Cardiac muscle cell (in vitro differentiated cells and primary cell): ENCODE measurements at regions not wholly inside any gene's neighbourhood (a gene's known extent, or its start where the extent isn't known, plus 50 kb on each side); places are given as distances from the start of the nearest gene placed in this dataset.
"Not testable (repeated sequence)": the region's sequence is repeated elsewhere in the genome, so short reads cannot be mapped to it uniquely, and the experiment has no call there.

ENCODE experiments used
- DNase-seq, 2 donors: peaks; one replicate each; pipeline versions ENCODE4 v3.0.0 to v3.0.0-alpha.2; 2010 to 2017; ENCODE audit warnings: low read depth in 1 of 2, low spot score in 1 of 2
- H3K27ac ChIP-seq: fragments of 200-600 bp; sonication (generic); 2 replicates; pipeline ENCODE4 v1.5.1; 2016
- H3K27me3 ChIP-seq: fragments of 200-600 bp; sonication (generic); 2 replicates; pipeline ENCODE4 v1.6.0; 2016; ENCODE audit warnings: control low read depth
- H3K36me3 ChIP-seq: fragments of 200-600 bp; sonication (generic); 2 replicates; pipeline ENCODE4 v1.5.1; 2016; ENCODE audit warnings: control low read depth
- H3K4me1 ChIP-seq: fragments of 200-600 bp; sonication (generic); 2 replicates; pipeline ENCODE4 v1.8.1; 2017; ENCODE audit warnings: low read depth, mild to moderate bottlenecking, mixed run types
- H3K4me3 ChIP-seq: fragments of 200-600 bp; sonication (generic); 2 replicates; pipeline ENCODE4 v1.5.1; 2016; ENCODE audit warnings: mild to moderate bottlenecking
- H3K9me3 ChIP-seq: fragments of 200-600 bp; sonication (generic); 2 replicates; pipeline ENCODE4 v1.5.1; 2017; ENCODE audit warnings: low read depth, mild to moderate bottlenecking, control low read depth
- CTCF ChIP-seq: IDR thresholded peaks from 2 replicates; pipeline ENCODE4 v1.5.1; 2012; ENCODE audit warnings: low read depth, mild to moderate bottlenecking, low read length

- Histone ChIP-seq H3K36me3 (no peaks in the 10 kb centered on the region), H3K27me3 (no peaks in the 10 kb centered on the region), H3K9me3 (no peaks in the 10 kb centered on the region), H3K4me3 (no peak overlapping the region), H3K27ac (no peak overlapping the region), H3K4me1 (no peaks in the 10 kb centered on the region)
- TF ChIP-seq CTCF = no peak
- no peak for DNase-seq
Measured at GRCh38 chr3:161631536-161631935, 134.9 kb downstream of the OTOL1 start.

- H3K9me3 ChIP-seq = no peaks in the 10 kb centered on the region
- no peaks in the 10 kb centered on the region for H3K27me3 ChIP-seq
- H3K4me1 ChIP-seq = no peaks in the 10 kb centered on the region
- no peak for DNase-seq
- H3K36me3 ChIP-seq = no peaks in the 10 kb centered on the region
- no peak for TF ChIP-seq CTCF
- H3K4me3 ChIP-seq = no peak overlapping the region
- no peak overlapping the region for H3K27ac ChIP-seq
Measured at GRCh38 chr3:161637559-161637958, 141.0 kb downstream of the OTOL1 start.

- H3K27me3 ChIP-seq, H3K27ac ChIP-seq, DNase-seq, H3K9me3 ChIP-seq, H3K36me3 ChIP-seq, H3K4me3 ChIP-seq, H3K4me1 ChIP-seq: not testable (repeated sequence)
Measured at GRCh38 chr3:161639095-161639494, 142.5 kb downstream of the OTOL1 start.

DNA sequence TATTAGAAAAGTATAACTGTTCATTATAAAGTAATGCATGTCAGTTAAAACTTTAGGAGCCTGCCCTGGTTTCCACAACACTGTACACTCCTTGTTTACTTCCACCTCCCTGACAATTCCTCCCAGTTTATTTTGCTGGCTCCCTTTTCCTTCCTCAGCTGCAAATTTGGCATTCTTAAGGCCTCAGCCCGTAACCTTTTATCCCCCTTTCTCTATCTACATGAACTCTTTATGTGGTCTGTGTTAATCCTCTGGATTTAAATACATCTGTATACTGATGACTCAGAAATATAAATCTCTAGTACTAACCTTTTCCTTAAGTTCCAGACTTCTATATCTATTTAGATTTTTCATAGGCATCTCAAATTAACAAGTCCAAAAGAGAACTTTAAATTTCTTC is 143.6 kb downstream of the OTOL1 start:
- no peaks in the 10 kb centered on the region for H3K36me3 ChIP-seq
- H3K4me1 ChIP-seq = no peaks in the 10 kb centered on the region
- TF ChIP-seq CTCF = no peak
- no peak for DNase-seq
- no peak overlapping the region for H3K27ac ChIP-seq
- no peak overlapping the region for H3K4me3 ChIP-seq
- H3K9me3 ChIP-seq = no peaks in the 10 kb centered on the region
- no peaks in the 10 kb centered on the region for H3K27me3 ChIP-seq

DNA sequence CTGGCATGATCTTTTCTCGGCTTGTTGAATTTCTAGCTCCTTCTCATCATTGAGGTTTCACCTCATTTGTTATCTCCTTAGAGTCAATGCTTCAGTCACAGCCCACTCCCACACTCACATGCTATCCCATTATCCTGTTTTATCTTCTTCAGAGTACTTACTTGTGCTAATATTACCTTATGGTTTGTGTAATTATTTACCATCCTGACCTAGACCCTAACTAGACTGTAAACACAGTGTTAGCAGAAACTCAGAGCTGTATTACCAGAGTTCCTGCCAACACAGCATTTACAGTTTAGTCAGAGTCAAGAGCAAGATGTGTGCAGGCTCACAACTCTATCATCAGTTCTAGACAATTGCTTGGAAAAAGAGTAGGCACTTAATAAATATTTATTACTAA is 144.7 kb downstream of the OTOL1 start:
- no peaks in the 10 kb centered on the region for H3K36me3 ChIP-seq
- TF ChIP-seq CTCF = no peak

GRCh38 chr3:161644891-161645635 is 148.5 kb downstream of the OTOL1 start:
- H3K4me1 ChIP-seq = no peaks in the 10 kb centered on the region
- TF ChIP-seq CTCF = no peak
- H3K27ac ChIP-seq = no peak overlapping the region
- H3K36me3 ChIP-seq = no peaks in the 10 kb centered on the region
- no peak for DNase-seq
- H3K27me3 ChIP-seq = no peaks in the 10 kb centered on the region
- H3K4me3 ChIP-seq = no peak overlapping the region
- H3K9me3 ChIP-seq = no peaks in the 10 kb centered on the region

More for the DNA sequence above, 144.7 kb downstream of the OTOL1 start:
- H3K4me3 ChIP-seq = no peak overlapping the region
- no peaks in the 10 kb centered on the region for H3K27me3 ChIP-seq
- no peak overlapping the region for H3K27ac ChIP-seq
- no peaks in the 10 kb centered on the region for H3K4me1 ChIP-seq
- no peaks in the 10 kb centered on the region for H3K9me3 ChIP-seq
- DNase-seq = no peak
